Right lobe of liver (tissue), 6 donors: ENCODE measurements at regions not wholly inside any gene's neighbourhood (a gene's known extent, or its start where the extent isn't known, plus 50 kb on each side); places are given as distances from the start of the nearest gene placed in this dataset.

Experiments used
- ATAC-seq, 4 donors: fragments of 200-7000 bp; cut with Tn5 transposase; one replicate each; pipeline ENCODE4 v1.9.1; 2020; ENCODE audit warnings: mild to moderate bottlenecking in 4 of 4, moderate library complexity in 4 of 4
- DNase-seq, 3 donors: peaks; one replicate each; pipeline ENCODE4 v3.0.0-alpha.2; 2020
- H3K27ac ChIP-seq, 3 donors: fragments of 200-600 bp; one replicate each; pipeline ENCODE4 v1.8.0; 2022
- H3K27me3 ChIP-seq, 2 donors: fragments of 200-600 bp; one replicate each; pipeline ENCODE4 v1.8.0; 2022
- H3K36me3 ChIP-seq, 4 donors: fragments of 200-600 bp; sonication (generic) in 1 of 4; one replicate each; pipeline versions ENCODE4 v1.5.1 to v1.8.0; 2017 to 2022; ENCODE audit warnings: control low read depth in 1 of 4
- H3K4me1 ChIP-seq, 4 donors: fragments of 200-600 bp; sonication (generic) in 1 of 4; one replicate each; pipeline versions ENCODE4 v1.5.1 to v1.8.0; 2017 to 2022; ENCODE audit warnings: control low read depth in 1 of 4
- H3K4me3 ChIP-seq, 3 donors: fragments of 200-600 bp; one replicate each; pipeline ENCODE4 v1.8.0; 2022
- H3K9me3 ChIP-seq, 4 donors: fragments of 200-600 bp; sonication (generic) in 1 of 4; one replicate each; pipeline versions ENCODE4 v1.5.1 to v1.8.0; 2017 to 2022; ENCODE audit warnings: control low read depth in 1 of 4
- CTCF ChIP-seq, 4 donors: fragments of 200-600 bp in 3 of 4; fragments of 450-650 bp in 1 of 4; IDR thresholded peaks; one replicate each; pipeline versions ENCODE4 v1.5.1 to v1.8.0; 2016 to 2022; ENCODE audit warnings: antibody characterized with exemption in 4 of 4, mild to moderate bottlenecking in 2 of 4
- POLR2A ChIP-seq: fragments of 450-650 bp; IDR thresholded peaks from one replicate; pipeline ENCODE4 v1.6.1; 2017; ENCODE audit warnings: antibody characterized with exemption, mild to moderate bottlenecking
- WGBS: methylation state at CpG from one replicate; pipeline ENCODE4 v1.1.6; 2018; ENCODE audit warnings: low coverage, low lambda C conversion rate; ENCODE audit not compliant: insufficient coverage; ENCODE audit errors: missing lambda C conversion rate; 5-methylcytosine and 5-hydroxymethylcytosine counted together
- intact Hi-C, 2 donors: fragments of 100-400 bp; cut with DNase I; formaldehyde crosslinking; loops; one replicate each; pipeline versions ENCODE4 v1.11.2 to v1.14.1; 2022
- donor health status: DM: no; HTN: yes; CAD: no.
- donor health status: DM: no; HTN: no; CAD: no.
- donor health status: DM: no; HTN: no; CAD: no.
- donor health status: DM: no; HTN: yes; CAD: no.
- donor health status: DM: no; HTN: yes; CAD: no.

DNA sequence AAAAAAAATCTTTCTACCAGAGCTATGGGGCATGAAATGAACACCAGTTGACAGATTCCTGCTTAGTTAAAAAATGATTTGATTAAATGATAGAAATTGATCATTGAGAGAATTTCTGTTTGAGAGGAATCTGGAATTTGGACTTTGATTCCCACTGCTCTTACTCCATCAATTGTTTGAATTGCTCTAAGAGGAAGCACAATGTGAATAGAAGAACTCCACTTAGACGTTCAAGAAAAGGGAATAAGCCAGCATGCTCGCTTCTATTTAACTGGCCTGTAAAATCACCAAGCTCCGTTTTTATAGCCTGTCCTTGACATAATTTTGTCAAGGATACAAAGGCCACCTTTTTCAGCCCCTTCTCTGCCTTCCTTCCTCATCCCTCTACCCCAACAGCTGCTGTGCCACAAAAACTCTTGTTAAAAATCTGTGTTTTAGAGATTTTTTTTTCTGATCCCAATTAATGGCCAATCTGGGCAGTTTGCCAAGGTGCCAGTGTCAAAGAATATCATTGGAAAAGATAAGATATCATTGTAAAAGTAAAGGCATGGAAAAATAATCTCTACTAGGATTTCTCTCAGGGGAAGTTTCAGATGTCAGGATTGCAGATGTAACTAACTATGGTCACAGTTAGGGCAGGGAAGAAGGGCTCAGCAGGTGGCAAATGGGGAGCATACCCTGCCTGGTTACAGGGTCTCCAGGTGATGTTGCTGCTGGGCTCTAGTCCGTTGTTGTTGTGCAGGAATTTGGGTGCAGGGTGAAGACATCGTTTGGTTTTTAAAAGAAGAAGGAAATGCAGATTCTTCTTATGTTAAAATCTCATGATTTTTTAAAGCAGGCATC is 301.8 kb upstream of the PDZRN3 start:
- Histone ChIP-seq H3K36me3 (no peaks in the 10 kb centered on the region), H3K4me1 (peaks cover 0 to 20% (median 5%) of the 10 kb centered on the region in 4 donors), H3K4me3 (no peak overlapping the region), H3K9me3 (no peaks in the 10 kb centered on the region), H3K27ac (no peak overlapping the region), H3K27me3 (no peaks in the 10 kb centered on the region)
- no peak for DNase-seq
- WGBS = 34% methylated on average over 5 of the region's 5 CpGs
- no peak for TF ChIP-seq POLR2A
- TF ChIP-seq CTCF (IDR thresholded peaks at IDR 0.05) = no peak
- intact Hi-C loops = no loop called here
- peak; percentile 36 to 67 (median 52) for ATAC-seq

DNA sequence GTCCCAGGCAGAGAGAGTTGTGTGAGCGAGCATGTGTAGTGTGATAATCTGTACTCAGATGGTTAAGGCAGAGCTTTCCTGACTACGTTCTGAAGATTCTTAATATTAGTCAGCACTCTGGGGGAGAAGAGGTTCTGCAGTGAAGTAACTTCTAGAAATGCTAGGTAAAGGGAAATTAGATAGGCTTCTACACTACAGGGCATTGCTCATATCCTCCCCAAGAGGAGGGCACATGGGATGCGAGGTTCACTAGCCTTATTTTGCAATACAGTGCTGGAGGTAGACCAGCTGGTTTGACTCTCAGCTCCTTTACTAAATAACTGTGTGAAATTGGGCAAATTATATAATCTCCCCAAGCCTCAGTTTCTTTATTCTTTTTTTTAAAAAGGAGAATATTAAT is 300.3 kb upstream of the PDZRN3 start:
- DNase-seq (no peak), ATAC-seq (peak in 3 of 4 donors; percentile 51 to 66 (median 62))
- H3K27ac ChIP-seq = no peak overlapping the region
- no peaks in the 10 kb centered on the region for H3K9me3 ChIP-seq
- 58% methylated on average over 2 of the region's 3 CpGs for WGBS
- H3K27me3 ChIP-seq = no peaks in the 10 kb centered on the region
- H3K36me3 ChIP-seq = no peaks in the 10 kb centered on the region
- intact Hi-C loops = no loop called here
- TF ChIP-seq CTCF (IDR thresholded peaks at IDR 0.05) (no peak), POLR2A (no peak)
- H3K4me3 ChIP-seq = no peak overlapping the region
- peaks cover 0 to 11% (median 5%) of the 10 kb centered on the region in 4 donors for H3K4me1 ChIP-seq

DNA sequence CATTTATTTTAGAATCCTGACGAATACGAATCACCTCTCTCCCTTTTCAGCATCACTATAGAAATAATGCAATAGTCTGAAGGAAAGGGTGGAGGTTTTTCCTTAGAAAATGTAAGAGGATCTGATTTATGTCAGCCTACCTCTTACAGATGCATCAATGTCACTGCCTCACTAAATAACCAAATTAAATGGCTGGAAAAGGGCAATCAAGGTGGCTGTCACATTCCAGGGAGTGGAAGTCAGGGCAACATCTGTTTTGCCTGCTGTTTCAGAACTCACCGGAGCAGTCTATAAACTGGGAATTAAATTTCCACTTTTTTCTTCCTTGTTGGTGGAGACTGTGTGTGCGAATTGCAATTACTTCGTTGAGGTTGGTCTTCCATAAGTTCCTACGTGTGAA is 299.3 kb upstream of the PDZRN3 start:
- no peak for TF ChIP-seq CTCF (IDR thresholded peaks at IDR 0.05)
- TF ChIP-seq POLR2A = no peak
- H3K4me3 ChIP-seq = no peak overlapping the region
- peaks cover 0 to 11% (median 5%) of the 10 kb centered on the region in 4 donors for H3K4me1 ChIP-seq
- no peaks in the 10 kb centered on the region for H3K27me3 ChIP-seq
- DNase-seq (no peak), ATAC-seq (no peak)
- no peaks in the 10 kb centered on the region for H3K9me3 ChIP-seq
- H3K36me3 ChIP-seq = no peaks in the 10 kb centered on the region
- 78% methylated on average over 6 of the region's 6 CpGs for WGBS
- intact Hi-C loops = no loop called here
- no peak overlapping the region for H3K27ac ChIP-seq

DNA sequence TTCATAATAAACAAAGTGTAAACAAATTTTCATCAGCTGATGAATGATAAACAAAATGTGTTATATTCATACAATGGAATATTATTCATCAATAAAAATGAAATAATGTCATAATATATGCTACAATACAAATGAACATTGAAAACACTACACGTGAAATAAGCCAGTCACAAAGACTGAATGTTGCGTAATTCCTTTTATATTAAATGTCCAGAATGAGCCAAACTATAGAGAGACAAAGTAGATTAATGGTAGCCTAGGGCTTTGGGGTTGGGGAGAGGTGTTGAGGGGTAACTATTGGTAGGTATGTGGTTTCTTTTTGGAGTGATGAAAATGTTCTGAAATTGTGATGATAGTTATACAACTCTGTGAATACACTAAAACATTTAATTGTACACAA is 292.9 kb upstream of the PDZRN3 start:
- TF ChIP-seq POLR2A = no peak
- TF ChIP-seq CTCF (IDR thresholded peaks at IDR 0.05) = no peak
- WGBS = 69% methylated on average over 2 of the region's 2 CpGs
- intact Hi-C loops = no loop called here

More for the DNA sequence above, 292.9 kb upstream of the PDZRN3 start:
- Histone ChIP-seq H3K27me3 (no peaks in the 10 kb centered on the region), H3K4me1 (no peaks in the 10 kb centered on the region), H3K27ac (no peak overlapping the region), H3K9me3 (no peaks in the 10 kb centered on the region), H3K36me3 (no peaks in the 10 kb centered on the region), H3K4me3 (no peak overlapping the region)
- no peak for ATAC-seq
- DNase-seq = no peak
